Type B pancreatic cell (in vitro differentiated cells): ENCODE measurements at regions not wholly inside any gene's neighbourhood (a gene's known extent, or its start where the extent isn't known, plus 50 kb on each side); places are given as distances from the start of the nearest gene placed in this dataset.

Experiments
- DNase-seq: peaks from one replicate; pipeline ENCODE4 v3.0.0; 2021; ENCODE audit warnings: mixed read lengths; ENCODE audit not compliant: unreplicated experiment; ENCODE audit errors: extremely low spot score
- H3K27ac Mint-ChIP-seq: 2 replicates; pipeline ENCODE4 v1.8.0; 2021; ENCODE audit warnings: mild to moderate bottlenecking, mixed read lengths
- H3K27me3 Mint-ChIP-seq: 2 replicates; pipeline ENCODE4 v1.8.0; 2021; ENCODE audit warnings: mixed read lengths
- H3K36me3 Mint-ChIP-seq: 2 replicates; pipeline ENCODE4 v1.8.0; 2021; ENCODE audit warnings: mixed read lengths
- H3K4me1 Mint-ChIP-seq: one replicate; pipeline ENCODE4 v1.8.0; 2021; ENCODE audit warnings: mixed read lengths; ENCODE audit not compliant: unreplicated experiment
- H3K4me3 Mint-ChIP-seq: 2 replicates; pipeline ENCODE4 v1.8.0; 2021; ENCODE audit warnings: mild to moderate bottlenecking, mixed read lengths
- H3K9me3 Mint-ChIP-seq: 2 replicates; pipeline ENCODE4 v1.8.0; 2021; ENCODE audit warnings: mixed read lengths
- TF ChIP-seq, protein P1 (sequence below): fragments of 200-600 bp; sonication (generic); conservative IDR thresholded peaks from 2 replicates; pipeline ENCODE4 v1.5.0; 2021; ENCODE audit warnings: antibody characterized with exemption, mild to moderate bottlenecking

DNA sequence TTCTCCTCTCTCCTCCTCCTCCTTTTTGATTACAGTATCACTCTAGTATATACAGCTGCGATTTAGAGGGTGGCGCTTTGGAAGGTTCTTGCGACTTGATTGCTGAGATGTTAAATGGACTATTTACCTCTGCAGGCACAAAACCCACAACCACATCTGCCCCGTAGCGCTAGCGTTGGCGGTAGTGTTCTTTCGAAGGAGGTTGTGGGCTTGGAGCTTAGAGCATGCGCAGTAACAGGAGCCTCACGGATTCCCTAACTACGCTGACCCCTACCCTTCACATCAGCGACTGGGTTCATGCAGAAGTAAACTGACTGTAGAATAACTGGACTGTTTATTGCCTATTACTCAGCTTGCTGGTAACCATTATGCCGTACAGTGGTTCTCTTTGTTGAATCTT lies 58.0 kb downstream of the CGGBP1 start:
- TF ChIP-seq, protein P1, sequence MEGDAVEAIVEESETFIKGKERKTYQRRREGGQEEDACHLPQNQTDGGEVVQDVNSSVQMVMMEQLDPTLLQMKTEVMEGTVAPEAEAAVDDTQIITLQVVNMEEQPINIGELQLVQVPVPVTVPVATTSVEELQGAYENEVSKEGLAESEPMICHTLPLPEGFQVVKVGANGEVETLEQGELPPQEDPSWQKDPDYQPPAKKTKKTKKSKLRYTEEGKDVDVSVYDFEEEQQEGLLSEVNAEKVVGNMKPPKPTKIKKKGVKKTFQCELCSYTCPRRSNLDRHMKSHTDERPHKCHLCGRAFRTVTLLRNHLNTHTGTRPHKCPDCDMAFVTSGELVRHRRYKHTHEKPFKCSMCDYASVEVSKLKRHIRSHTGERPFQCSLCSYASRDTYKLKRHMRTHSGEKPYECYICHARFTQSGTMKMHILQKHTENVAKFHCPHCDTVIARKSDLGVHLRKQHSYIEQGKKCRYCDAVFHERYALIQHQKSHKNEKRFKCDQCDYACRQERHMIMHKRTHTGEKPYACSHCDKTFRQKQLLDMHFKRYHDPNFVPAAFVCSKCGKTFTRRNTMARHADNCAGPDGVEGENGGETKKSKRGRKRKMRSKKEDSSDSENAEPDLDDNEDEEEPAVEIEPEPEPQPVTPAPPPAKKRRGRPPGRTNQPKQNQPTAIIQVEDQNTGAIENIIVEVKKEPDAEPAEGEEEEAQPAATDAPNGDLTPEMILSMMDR = no peak
- DNase-seq = no peak
- Mint-ChIP-seq H3K27ac (no peak overlapping the region), H3K36me3 (no peaks in the 10 kb centered on the region), H3K4me1 (no peaks in the 10 kb centered on the region), H3K9me3 (no peaks in the 10 kb centered on the region), H3K4me3 (peak overlapping the region; percentile 80), H3K27me3 (no peaks in the 10 kb centered on the region)

GRCh38 chr3:87997966-87998365 lies 60.8 kb downstream of the CGGBP1 start:
- TF ChIP-seq, protein P1 = no peak
- no peaks in the 10 kb centered on the region for H3K36me3 Mint-ChIP-seq
- no peaks in the 10 kb centered on the region for H3K27me3 Mint-ChIP-seq

DNA sequence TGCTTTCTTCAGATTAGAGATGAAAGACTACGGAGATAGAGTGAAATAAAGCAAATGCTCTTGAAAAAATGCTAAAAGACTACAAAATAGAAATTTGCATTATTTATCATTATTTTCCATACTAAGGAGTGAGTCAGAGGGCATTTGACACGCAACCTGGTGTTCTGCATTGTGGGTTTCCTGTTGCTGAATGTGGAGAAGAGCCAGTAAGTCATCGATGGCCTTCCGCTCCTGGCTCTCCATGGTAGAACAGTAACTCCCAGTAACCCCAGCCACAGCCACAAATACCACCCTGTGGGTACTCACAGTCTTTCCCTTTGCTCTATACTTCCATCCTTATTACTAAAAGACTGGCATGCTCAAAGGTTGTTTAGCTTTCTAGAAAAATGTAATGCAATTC lies 61.5 kb downstream of the CGGBP1 start:
- H3K9me3 Mint-ChIP-seq = no peaks in the 10 kb centered on the region
- H3K4me3 Mint-ChIP-seq = no peak overlapping the region
- no peaks in the 10 kb centered on the region for H3K27me3 Mint-ChIP-seq
- no peaks in the 10 kb centered on the region for H3K4me1 Mint-ChIP-seq
- DNase-seq = no peak
- H3K27ac Mint-ChIP-seq = no peak overlapping the region
- TF ChIP-seq, protein P1 = no peak
- no peaks in the 10 kb centered on the region for H3K36me3 Mint-ChIP-seq

More at GRCh38 chr3:87997966-87998365, 60.8 kb downstream of the CGGBP1 start:
- no peak overlapping the region for H3K27ac Mint-ChIP-seq
- no peaks in the 10 kb centered on the region for H3K4me1 Mint-ChIP-seq
- H3K9me3 Mint-ChIP-seq = no peaks in the 10 kb centered on the region
- H3K4me3 Mint-ChIP-seq = no peak overlapping the region
- no peak for DNase-seq

DNA sequence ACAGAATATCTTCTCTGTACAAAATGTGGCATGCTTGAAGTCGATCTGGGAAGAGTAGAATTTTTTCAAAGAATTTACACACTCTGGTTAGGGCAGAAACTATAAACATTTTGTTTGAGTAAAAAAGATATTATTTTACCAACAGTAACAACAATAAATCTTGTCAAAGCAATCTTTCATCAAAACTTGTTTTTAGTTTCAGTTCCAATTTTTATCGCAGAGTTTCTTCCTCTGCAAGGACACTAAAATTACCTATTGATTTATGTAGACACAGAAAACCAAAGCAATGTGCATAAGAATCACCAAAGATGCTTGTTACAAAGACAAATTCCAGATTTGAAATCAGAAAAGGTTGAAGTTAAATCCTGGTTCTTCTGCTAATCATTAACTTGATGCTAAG lies 61.9 kb downstream of the CGGBP1 start:
- Mint-ChIP-seq H3K36me3 (no peaks in the 10 kb centered on the region), H3K27me3 (no peaks in the 10 kb centered on the region), H3K9me3 (no peaks in the 10 kb centered on the region), H3K4me3 (no peak overlapping the region), H3K4me1 (no peaks in the 10 kb centered on the region), H3K27ac (no peak overlapping the region)
- no peak for DNase-seq
- TF ChIP-seq, protein P1 = no peak

DNA sequence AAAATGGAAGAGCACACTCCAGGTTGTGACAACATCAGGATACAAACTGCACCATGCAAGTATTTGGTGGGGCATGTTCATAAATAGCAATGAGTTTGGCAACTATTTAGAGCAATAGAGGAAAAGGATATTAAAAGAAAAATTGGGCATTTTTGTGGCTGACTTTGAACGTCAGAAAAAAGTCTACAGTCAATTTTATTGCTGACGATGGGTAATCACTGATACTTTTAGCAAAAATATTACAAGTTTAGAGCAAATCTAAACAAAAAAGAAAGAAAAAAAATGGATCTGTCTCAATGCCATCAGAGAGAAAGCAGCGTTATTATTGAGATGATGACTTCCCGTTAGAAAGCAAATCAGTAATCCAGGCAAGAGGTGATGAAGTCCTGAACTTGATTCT lies 65.2 kb downstream of the CGGBP1 start:
- Mint-ChIP-seq H3K36me3 (no peaks in the 10 kb centered on the region), H3K27ac (no peak overlapping the region)
- TF ChIP-seq, protein P1 = no peak

GRCh38 chr3:87987952-87988351 lies 70.9 kb downstream of the CGGBP1 start:
- TF ChIP-seq, protein P1 = no peak
- Mint-ChIP-seq H3K27me3 (no peaks in the 10 kb centered on the region), H3K4me1 (no peaks in the 10 kb centered on the region), H3K4me3 (no peak overlapping the region), H3K9me3 (no peaks in the 10 kb centered on the region), H3K36me3 (no peaks in the 10 kb centered on the region), H3K27ac (no peak overlapping the region)
- DNase-seq = no peak

More for the DNA sequence above, 65.2 kb downstream of the CGGBP1 start:
- Mint-ChIP-seq H3K4me1 (no peaks in the 10 kb centered on the region), H3K9me3 (no peaks in the 10 kb centered on the region), H3K4me3 (no peak overlapping the region), H3K27me3 (no peaks in the 10 kb centered on the region)
- no peak for DNase-seq
